ENCODE measurements at regions not wholly inside any gene's neighbourhood (a gene's known extent, or its start where the extent isn't known, plus 50 kb on each side); places are given as distances from the start of the nearest gene placed in this dataset.

GRCh38 chr11:130548491-130548833 is 100.0 kb downstream of the ADAMTS15 start:
- Histone ChIP-seq H4K20me1 (ENCODE audit: insufficient read depth, low read length) (no peaks in the 10 kb centered on the region), H3K36me3 (ENCODE audit: insufficient read depth, low read length) (no peaks in the 10 kb centered on the region), H2AFZ (ENCODE audit: low read depth, low read length) (no peak overlapping the region), H3K9ac (ENCODE audit: low read depth, low read length) (no peak overlapping the region), H3K27me3 (ENCODE audit: insufficient read depth, low read length, poor library complexity) (peaks cover 22% of the 10 kb centered on the region), H3K4me2 (ENCODE audit: insufficient read depth, low read length) (no peak overlapping the region), H3K27ac (ENCODE audit: low read length) (no peak overlapping the region), H3K79me2 (ENCODE audit: insufficient read depth, low read length) (no peaks in the 10 kb centered on the region), H3K9me3 (ENCODE audit: insufficient read depth, low read length, severe bottlenecking) (no peaks in the 10 kb centered on the region), H3K4me1 (ENCODE audit: insufficient read depth, low read length) (no peaks in the 10 kb centered on the region), H3K4me3 (ENCODE audit: low read depth in 1 of 2, low read length in 2 of 2) (no peak overlapping the region)
- TF ChIP-seq CTCF (IDR thresholded peaks at IDR 0.05; ENCODE audit: borderline replicate concordance, extremely low read depth, low read length, poor library complexity, severe bottlenecking): no peak
- DNase-seq (no peak), ATAC-seq (ENCODE audit: insufficient read depth, low read depth) (no peak)

- H3K4me3 ChIP-seq (ENCODE audit: low read depth in 1 of 2, low read length in 2 of 2): no peak overlapping the region
- peaks cover 22% of the 10 kb centered on the region for H3K27me3 ChIP-seq (ENCODE audit: insufficient read depth, low read length, poor library complexity)
- ATAC-seq (ENCODE audit: insufficient read depth, low read depth) (no peak), DNase-seq (no peak)
- H3K4me2 ChIP-seq (ENCODE audit: insufficient read depth, low read length): no peak overlapping the region
- no peak overlapping the region for H3K27ac ChIP-seq (ENCODE audit: low read length)
- H3K9me3 ChIP-seq (ENCODE audit: insufficient read depth, low read length, severe bottlenecking): no peaks in the 10 kb centered on the region
- no peak overlapping the region for H2AFZ ChIP-seq (ENCODE audit: low read depth, low read length)
- H4K20me1 ChIP-seq (ENCODE audit: insufficient read depth, low read length): no peaks in the 10 kb centered on the region
- no peaks in the 10 kb centered on the region for H3K4me1 ChIP-seq (ENCODE audit: insufficient read depth, low read length)
- no peak overlapping the region for H3K9ac ChIP-seq (ENCODE audit: low read depth, low read length)
- no peaks in the 10 kb centered on the region for H3K36me3 ChIP-seq (ENCODE audit: insufficient read depth, low read length)
- no peaks in the 10 kb centered on the region for H3K79me2 ChIP-seq (ENCODE audit: insufficient read depth, low read length)
- TF ChIP-seq CTCF (IDR thresholded peaks at IDR 0.05; ENCODE audit: borderline replicate concordance, extremely low read depth, low read length, poor library complexity, severe bottlenecking) (no peak), EZH2 (IDR thresholded peaks at IDR 0.05; ENCODE audit: borderline replicate concordance, low read depth, low read length, severe bottlenecking) (no peak)
Observed at GRCh38 chr11:130549393-130549999, 101.1 kb downstream of the ADAMTS15 start.

- no peak overlapping the region for H3K27ac ChIP-seq (ENCODE audit: low read length)
- TF ChIP-seq CTCF (IDR thresholded peaks at IDR 0.05; ENCODE audit: borderline replicate concordance, extremely low read depth, low read length, poor library complexity, severe bottlenecking) (no peak), EZH2 (IDR thresholded peaks at IDR 0.05; ENCODE audit: borderline replicate concordance, low read depth, low read length, severe bottlenecking) (no peak)
- DNase-seq (no peak), ATAC-seq (ENCODE audit: insufficient read depth, low read depth) (no peak)
- no peaks in the 10 kb centered on the region for H3K9me3 ChIP-seq (ENCODE audit: insufficient read depth, low read length, severe bottlenecking)
- H3K4me3 ChIP-seq (ENCODE audit: low read depth in 1 of 2, low read length in 2 of 2): no peak overlapping the region
- no peaks in the 10 kb centered on the region for H4K20me1 ChIP-seq (ENCODE audit: insufficient read depth, low read length)
- no peak overlapping the region for H3K4me2 ChIP-seq (ENCODE audit: insufficient read depth, low read length)
- no peak overlapping the region for H3K9ac ChIP-seq (ENCODE audit: low read depth, low read length)
- no peaks in the 10 kb centered on the region for H3K4me1 ChIP-seq (ENCODE audit: insufficient read depth, low read length)
- H3K79me2 ChIP-seq (ENCODE audit: insufficient read depth, low read length): no peaks in the 10 kb centered on the region
- peaks cover 22% of the 10 kb centered on the region for H3K27me3 ChIP-seq (ENCODE audit: insufficient read depth, low read length, poor library complexity)
- no peaks in the 10 kb centered on the region for H3K36me3 ChIP-seq (ENCODE audit: insufficient read depth, low read length)
- no peak overlapping the region for H2AFZ ChIP-seq (ENCODE audit: low read depth, low read length)
Observed at GRCh38 chr11:130550150-130550549, 101.7 kb downstream of the ADAMTS15 start.

- H3K27ac ChIP-seq (ENCODE audit: low read length): no peak overlapping the region
- no peak overlapping the region for H2AFZ ChIP-seq (ENCODE audit: low read depth, low read length)
- peaks cover 29% of the 10 kb centered on the region for H3K27me3 ChIP-seq (ENCODE audit: insufficient read depth, low read length, poor library complexity)
- ATAC-seq (ENCODE audit: insufficient read depth, low read depth) (no peak), DNase-seq (no peak)
- H3K36me3 ChIP-seq (ENCODE audit: insufficient read depth, low read length): no peaks in the 10 kb centered on the region
- H3K4me3 ChIP-seq (ENCODE audit: low read depth in 1 of 2, low read length in 2 of 2): no peak overlapping the region
- H3K9ac ChIP-seq (ENCODE audit: low read depth, low read length): no peak overlapping the region
- no peaks in the 10 kb centered on the region for H3K79me2 ChIP-seq (ENCODE audit: insufficient read depth, low read length)
- no peak overlapping the region for H3K4me2 ChIP-seq (ENCODE audit: insufficient read depth, low read length)
- TF ChIP-seq EZH2 (IDR thresholded peaks at IDR 0.05; ENCODE audit: borderline replicate concordance, low read depth, low read length, severe bottlenecking): no peak
- TF ChIP-seq CTCF (IDR thresholded peaks at IDR 0.05; ENCODE audit: borderline replicate concordance, extremely low read depth, low read length, poor library complexity, severe bottlenecking): no peak
- no peaks in the 10 kb centered on the region for H4K20me1 ChIP-seq (ENCODE audit: insufficient read depth, low read length)
- H3K4me1 ChIP-seq (ENCODE audit: insufficient read depth, low read length): no peaks in the 10 kb centered on the region
- H3K9me3 ChIP-seq (ENCODE audit: insufficient read depth, low read length, severe bottlenecking): no peaks in the 10 kb centered on the region
Observed at GRCh38 chr11:130550984-130551383, 102.5 kb downstream of the ADAMTS15 start.
